ENCODE measurements at regions not wholly inside any gene's neighbourhood (a gene's known extent, or its start where the extent isn't known, plus 50 kb on each side); places are given as distances from the start of the nearest gene placed in this dataset.
A peak's percentile ranks its signal among the peaks of the same experiment; 100 is the strongest.

- TF ChIP-seq SMYD3 (CRISPR knock-in tag; IDR thresholded peaks at IDR 0.05) (no peak), SNAPC2 (CRISPR knock-in tag; IDR thresholded peaks at IDR 0.05) (no peak), BRCA1 (CRISPR knock-in tag; IDR thresholded peaks at IDR 0.05) (no peak), ADNP (CRISPR knock-in tag; IDR thresholded peaks at IDR 0.05) (no peak)
Measured at GRCh38 chr5:152804179-152804578, 399.1 kb upstream of the NMUR2 start (continued).

GRCh38 chr5:152811988-152812387 lies 406.9 kb upstream of the NMUR2 start:
- Histone ChIP-seq H3K79me2 (ENCODE audit: insufficient read depth, low read length) (no peaks in the 10 kb centered on the region), H3K27ac (ENCODE audit: extremely low read length, insufficient read depth, low read length) (no peak overlapping the region), H3K4me1 (ENCODE audit: insufficient read depth, low read length) (no peaks in the 10 kb centered on the region), H3K9ac (ENCODE audit: insufficient read depth, low read depth, low read length) (no peak overlapping the region), H3K4me2 (ENCODE audit: low read depth, low read length) (no peak overlapping the region), H4K20me1 (ENCODE audit: insufficient read depth, low read length) (no peaks in the 10 kb centered on the region), H3K36me3 (replicated peaks in 1 of 2; ENCODE audit: control insufficient read depth in 1 of 2, insufficient read depth in 2 of 2, low read length in 2 of 2) (no peaks in the 10 kb centered on the region), H3K4me3 (replicated peaks in 1 of 3; ENCODE audit: insufficient read depth in 1 of 3, low read depth in 2 of 3, low read length in 3 of 3) (no peak overlapping the region), H3K9me3 (ENCODE audit: low read length) (peaks cover 71% of the 10 kb centered on the region), H2AFZ (ENCODE audit: low read length) (no peak overlapping the region), H3K27me3 (ENCODE audit: control insufficient read depth in 1 of 2, insufficient read depth in 2 of 2, low read length in 2 of 2) (no peaks in the 10 kb centered on the region)
- 34% methylated on average over 5 of the region's 5 CpGs for WGBS (ENCODE audit: low lambda C conversion rate)
- ChIA-PET POLR2A (no interaction called here), CTCF (ENCODE audit: low intra/inter-chr PET ratio, low total read pairs) (no interaction called here)
- FAIRE-seq (no peak), ATAC-seq (no peak), DNase-seq (ENCODE audit: low spot score) (no peak)
- no TSS peak for BruUV-seq (replicated peaks)
- in situ Hi-C loops (cut with HindIII; ENCODE audit: extremely low pct_ligation_motif_present, low pct_unique_long_range_greater_than_20kb): no loop called here
- TF ChIP-seq TP53 (CRISPR knock-in tag; conservative IDR thresholded peaks at IDR 0.05): peak; percentile 98
- no peak for TF ChIP-seq ZNF337 (CRISPR knock-in tag; IDR thresholded peaks at IDR 0.05; ENCODE audit: borderline replicate concordance, low read depth)
- intact Hi-C loops (cut with micrococcal nuclease; ENCODE audit: unreplicated experiment): no loop called here

GRCh38 chr5:152813526-152813925 lies 408.4 kb upstream of the NMUR2 start:
- FAIRE-seq: no peak
- Histone ChIP-seq H3K4me2 (ENCODE audit: low read depth, low read length) (no peak overlapping the region), H3K36me3 (replicated peaks in 1 of 2; ENCODE audit: control insufficient read depth in 1 of 2, insufficient read depth in 2 of 2, low read length in 2 of 2) (no peaks in the 10 kb centered on the region), H3K9ac (ENCODE audit: insufficient read depth, low read depth, low read length) (no peak overlapping the region), H3K4me1 (ENCODE audit: insufficient read depth, low read length) (no peaks in the 10 kb centered on the region), H4K20me1 (ENCODE audit: insufficient read depth, low read length) (no peaks in the 10 kb centered on the region), H3K79me2 (ENCODE audit: insufficient read depth, low read length) (no peaks in the 10 kb centered on the region), H3K27ac (ENCODE audit: extremely low read length, insufficient read depth, low read length) (no peak overlapping the region), H3K4me3 (replicated peaks in 1 of 3; ENCODE audit: insufficient read depth in 1 of 3, low read depth in 2 of 3, low read length in 3 of 3) (no peak overlapping the region), H2AFZ (ENCODE audit: low read length) (no peak overlapping the region), H3K9me3 (ENCODE audit: low read length) (peaks cover 59% of the 10 kb centered on the region), H3K27me3 (ENCODE audit: control insufficient read depth in 1 of 2, insufficient read depth in 2 of 2, low read length in 2 of 2) (no peaks in the 10 kb centered on the region)
- in situ Hi-C loops (cut with HindIII; ENCODE audit: extremely low pct_ligation_motif_present, low pct_unique_long_range_greater_than_20kb) (no loop called here), intact Hi-C loops (cut with micrococcal nuclease; ENCODE audit: unreplicated experiment) (no loop called here)
- ATAC-seq: no peak
- WGBS (ENCODE audit: low lambda C conversion rate): 23% methylated on average over 6 of the region's 6 CpGs
- CTCF ChIA-PET (ENCODE audit: low intra/inter-chr PET ratio, low total read pairs): no interaction called here
- DNase-seq (ENCODE audit: low spot score): no peak
- BruUV-seq (replicated peaks): no TSS peak
- POLR2A ChIA-PET: no interaction called here
- TF ChIP-seq ZNF574 (CRISPR knock-in tag; IDR thresholded peaks at IDR 0.05) (no peak), ZNF513 (CRISPR knock-in tag; conservative IDR thresholded peaks at IDR 0.05) (no peak), SMYD3 (CRISPR knock-in tag; IDR thresholded peaks at IDR 0.05) (no peak), DPF2 (CRISPR knock-in tag; IDR thresholded peaks at IDR 0.05; ENCODE audit: borderline replicate concordance, low read depth) (no peak), HNRNPH1 (optimal IDR thresholded peaks at IDR 0.05; ENCODE audit: low read depth, low read length) (no peak), CSRNP1 (CRISPR knock-in tag; IDR thresholded peaks at IDR 0.05) (no peak)
